NCI-H2227 (cell line): ENCODE measurements at regions not wholly inside any gene's neighbourhood (a gene's known extent, or its start where the extent isn't known, plus 50 kb on each side); places are given as distances from the start of the nearest gene placed in this dataset.

Experiments
- DNase-seq: peaks from one replicate; lab custom pipeline; 2025; ENCODE audit not compliant: unreplicated experiment; lab: John Stamatoyannopoulos, UW

GRCh38 chr2:7452110-7452876 is 535.1 kb downstream of the RNF144A start:
- DNase-seq, result no peak

- DNase-seq, result no peak
These were observed 537.4 kb downstream of the RNF144A start for GRCh38 chr2:7454592-7454991.

DNA sequence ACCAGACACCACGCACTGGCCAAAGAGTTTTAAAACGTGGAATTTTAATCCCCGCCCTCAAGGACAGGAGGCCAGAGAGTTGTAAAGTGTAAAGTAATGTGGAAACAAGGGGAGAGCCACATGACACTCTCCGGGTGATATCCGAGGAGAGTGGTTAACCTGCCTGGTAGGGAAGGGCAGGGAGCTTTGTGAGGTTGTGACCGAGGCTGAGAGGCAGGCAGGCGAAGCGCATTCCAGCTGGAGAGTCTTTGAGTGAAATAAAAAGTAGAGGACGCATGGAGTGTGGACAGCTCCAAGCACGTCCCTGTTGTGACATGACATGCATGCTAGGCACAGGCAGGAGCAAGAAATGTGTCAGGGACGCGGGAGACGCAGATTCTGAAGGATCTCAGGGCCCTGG is 539.5 kb downstream of the RNF144A start:
- no peak for DNase-seq

DNA sequence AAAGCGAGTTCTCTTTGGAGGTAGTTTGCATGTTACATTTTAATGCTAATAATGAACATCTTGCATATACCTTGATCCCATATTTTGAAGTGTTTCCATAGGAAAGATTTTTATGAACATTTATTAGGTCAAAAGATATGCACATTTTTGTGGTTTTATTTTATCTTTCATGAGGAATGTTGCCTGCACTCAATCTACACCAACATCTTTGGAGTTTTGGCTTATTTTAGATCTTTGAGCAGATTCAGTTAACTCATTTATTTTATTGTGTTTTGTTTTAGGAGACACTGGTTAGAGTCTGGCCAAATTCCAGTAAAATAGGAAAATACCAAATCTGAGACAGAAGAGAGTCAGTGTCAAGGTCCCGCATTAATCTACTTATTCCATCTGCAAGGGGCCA is 540.9 kb downstream of the RNF144A start:
- no peak for DNase-seq

DNA sequence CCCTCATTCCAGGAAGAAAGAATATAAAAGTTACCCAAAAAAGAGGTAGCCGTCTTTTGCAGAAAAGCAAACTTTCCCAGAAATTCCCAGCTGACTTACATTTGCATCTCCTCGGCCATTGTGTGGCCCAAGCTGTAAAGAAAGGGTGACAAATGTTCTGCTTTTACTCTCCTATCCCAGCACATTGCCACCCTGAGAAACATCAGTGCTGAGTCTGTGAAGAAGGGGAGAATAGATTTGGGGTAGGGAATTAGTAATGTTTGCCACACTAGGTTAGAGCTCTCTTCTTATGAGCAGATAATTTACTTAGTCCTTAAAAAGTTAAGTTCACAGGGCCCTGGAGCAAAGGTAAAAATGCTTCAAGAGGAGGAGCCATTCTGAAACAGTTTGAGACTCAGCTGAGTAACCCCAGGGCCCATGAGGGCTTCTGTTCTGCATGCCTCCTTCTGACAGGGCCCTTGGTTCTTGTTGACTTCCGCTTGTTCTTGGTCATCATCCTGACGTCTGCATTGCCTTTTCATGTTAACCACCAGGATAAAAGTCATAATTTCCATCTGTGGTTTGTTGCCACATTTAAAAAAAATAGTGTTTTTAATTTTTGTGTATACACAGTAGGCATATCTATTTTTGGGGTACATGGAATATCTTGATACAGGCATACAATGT is 550.7 kb downstream of the RNF144A start:
- DNase-seq, result no peak

- no peak for DNase-seq
These were observed 551.2 kb downstream of the RNF144A start for GRCh38 chr2:7468448-7468828.

- DNase-seq, result peak; percentile 26
These were observed 551.7 kb downstream of the RNF144A start for GRCh38 chr2:7468955-7469354.

- DNase-seq, result no peak
These were observed 554.0 kb downstream of the RNF144A start for GRCh38 chr2:7471185-7471584.

GRCh38 chr2:7472465-7472864 is 555.3 kb downstream of the RNF144A start:
- no peak for DNase-seq

- no peak for DNase-seq
These were observed 556.0 kb downstream of the RNF144A start for GRCh38 chr2:7473135-7473771.

DNA sequence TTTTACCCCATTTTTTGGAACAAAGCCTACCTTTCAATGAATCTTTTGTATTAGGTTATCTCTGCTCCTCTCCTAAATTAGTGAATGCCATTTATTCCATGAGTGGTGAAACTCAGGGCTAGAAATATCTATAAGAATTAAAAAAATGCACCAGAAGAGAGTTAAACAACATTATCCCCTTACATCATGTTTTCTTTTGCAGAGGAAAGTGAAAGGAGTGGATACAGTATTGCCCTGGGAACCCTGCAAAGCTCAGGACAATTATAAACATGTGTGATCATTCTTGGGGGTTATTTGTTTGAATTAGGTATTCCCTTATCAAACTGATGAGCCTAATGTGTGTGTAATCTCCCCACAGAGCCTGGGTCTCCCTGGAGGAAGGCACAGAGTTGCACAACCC is 559.2 kb downstream of the RNF144A start:
- DNase-seq, result no peak

DNA sequence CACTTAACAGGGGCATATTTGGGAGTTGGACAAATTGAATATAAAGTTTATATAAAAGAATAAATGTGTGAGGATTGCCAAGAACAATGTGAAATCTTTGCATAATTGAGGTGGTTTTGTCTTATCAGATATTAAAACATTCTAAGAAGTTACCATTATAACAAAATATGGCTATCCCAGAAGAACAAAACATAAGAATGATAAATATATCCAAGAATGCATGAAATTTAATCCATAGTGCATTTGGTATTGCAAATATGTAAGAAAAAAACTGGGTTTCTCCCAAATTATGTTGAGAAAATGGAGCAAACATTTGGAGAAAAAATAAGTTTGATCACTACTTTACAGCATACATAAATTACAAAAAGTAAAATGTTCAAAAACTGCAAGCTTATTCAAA is 562.4 kb downstream of the RNF144A start:
- no peak for DNase-seq

DNA sequence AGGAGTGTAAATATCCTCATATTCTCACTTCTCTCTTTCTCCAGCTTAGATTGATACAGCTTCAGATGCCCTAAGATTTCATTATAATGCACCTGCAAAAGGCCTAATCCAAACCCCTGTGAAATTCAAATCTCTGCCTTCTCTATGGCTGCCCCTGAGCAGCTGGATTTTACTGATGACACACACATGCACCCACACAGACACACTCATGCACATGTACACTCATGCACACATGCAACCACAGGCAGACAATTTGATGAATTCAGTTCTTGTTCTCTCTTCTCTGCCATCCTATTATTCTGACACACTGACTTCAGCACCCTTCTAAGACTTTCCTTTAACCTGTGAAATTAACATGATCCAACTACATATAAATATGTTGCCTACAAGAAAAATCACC is 563.2 kb downstream of the RNF144A start:
- no peak for DNase-seq

DNA sequence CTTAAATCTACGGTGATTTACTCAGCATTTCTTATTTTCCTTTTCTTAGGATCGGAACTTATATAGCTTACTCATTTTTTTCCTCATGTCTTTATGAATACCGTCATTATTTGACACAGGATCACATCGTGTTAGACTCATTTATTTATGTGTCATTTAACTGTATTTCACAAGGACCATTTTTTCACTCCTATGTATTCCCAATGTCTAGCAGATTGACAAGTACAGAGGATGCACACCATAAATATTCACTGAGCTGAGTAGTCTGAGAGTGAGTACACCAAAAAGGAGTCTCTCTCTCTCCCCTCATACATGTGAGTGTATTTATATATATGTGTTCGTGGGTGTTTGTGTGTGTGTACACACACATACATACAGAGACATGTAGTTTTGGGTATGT is 573.5 kb downstream of the RNF144A start:
- DNase-seq, result no peak

- no peak for DNase-seq
These were observed 575.5 kb downstream of the RNF144A start for GRCh38 chr2:7492719-7493118.

DNA sequence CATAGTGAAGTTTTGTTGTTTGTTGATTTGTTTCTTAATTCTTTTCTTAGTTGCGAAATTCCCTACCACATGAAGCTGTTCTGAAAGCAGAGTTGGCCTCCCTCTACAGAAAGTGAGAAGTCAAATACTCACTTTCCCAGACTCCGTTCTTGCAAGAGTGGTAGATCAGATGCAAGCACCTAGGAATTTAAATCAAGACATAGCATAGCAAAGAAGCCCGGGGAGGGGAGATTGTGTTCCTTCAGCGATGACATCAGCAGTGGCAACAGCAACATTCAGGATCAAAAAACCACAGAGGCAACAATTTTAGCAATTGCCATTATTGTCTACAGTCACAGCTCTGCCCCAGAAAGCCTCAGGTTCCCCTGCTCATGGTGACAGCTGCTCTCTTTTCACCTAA is 580.0 kb downstream of the RNF144A start:
- DNase-seq, result no peak

- no peak for DNase-seq
These were observed 581.8 kb downstream of the RNF144A start for GRCh38 chr2:7499018-7499417.

DNA sequence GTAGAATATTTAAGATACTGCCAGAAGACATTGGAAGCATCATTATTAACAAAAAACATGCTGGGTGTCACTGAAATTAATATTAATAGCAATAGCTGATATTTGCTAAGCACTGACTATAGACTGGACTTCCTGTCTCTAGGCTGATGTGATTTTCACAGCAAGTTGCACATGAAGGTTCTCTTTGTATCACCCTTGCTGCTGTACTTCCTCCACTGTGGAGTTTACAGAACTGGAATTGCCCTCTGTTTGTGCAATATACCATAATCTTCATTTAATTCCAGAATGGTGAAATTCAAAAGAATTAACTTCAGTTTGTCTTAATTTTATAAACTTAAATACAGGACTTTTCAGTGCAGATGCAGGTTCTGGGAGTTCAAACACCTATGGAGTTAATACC is 585.1 kb downstream of the RNF144A start:
- no peak for DNase-seq

GRCh38 chr2:7508296-7508943 is 591.2 kb downstream of the RNF144A start:
- peak; percentile 75 for DNase-seq

DNA sequence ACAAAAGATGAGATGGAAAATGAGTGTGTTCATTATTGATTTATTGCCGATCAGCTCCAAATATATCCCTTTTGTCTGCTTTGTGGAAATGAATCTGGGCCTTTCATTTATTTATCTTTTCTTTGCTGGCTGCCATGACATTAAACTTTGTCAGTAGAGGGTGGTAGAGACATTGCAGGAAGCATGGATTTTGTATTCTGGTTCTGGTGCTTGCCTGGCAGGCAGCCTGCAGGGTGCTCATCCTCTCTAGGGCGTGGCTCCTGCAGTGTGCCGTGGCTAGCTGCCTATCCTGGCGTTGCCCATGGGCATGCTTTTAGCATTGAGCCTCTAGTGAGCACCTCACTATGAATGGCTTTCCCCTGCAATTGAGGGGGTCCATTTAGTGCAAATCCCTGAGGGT is 593.1 kb downstream of the RNF144A start:
- DNase-seq, result no peak

DNA sequence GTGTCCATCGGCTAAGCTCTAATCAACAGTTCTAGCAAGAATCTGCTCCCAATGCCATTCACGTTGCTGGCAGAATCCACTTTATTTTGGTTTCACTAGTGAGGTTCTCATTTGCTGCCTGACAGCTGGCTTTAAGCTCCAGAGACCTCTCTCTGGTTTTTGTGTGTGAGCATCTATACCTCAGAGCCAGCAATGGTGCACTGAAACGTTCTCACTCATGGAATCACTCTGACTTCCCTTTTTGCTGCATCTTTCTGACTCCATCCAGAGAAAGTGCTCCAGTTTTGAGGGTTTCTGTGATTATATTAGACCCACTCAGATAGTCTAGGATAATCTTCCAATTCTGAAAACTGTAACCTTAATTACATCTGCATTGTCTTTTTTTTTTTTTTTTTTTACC is 596.6 kb downstream of the RNF144A start:
- no peak for DNase-seq

DNA sequence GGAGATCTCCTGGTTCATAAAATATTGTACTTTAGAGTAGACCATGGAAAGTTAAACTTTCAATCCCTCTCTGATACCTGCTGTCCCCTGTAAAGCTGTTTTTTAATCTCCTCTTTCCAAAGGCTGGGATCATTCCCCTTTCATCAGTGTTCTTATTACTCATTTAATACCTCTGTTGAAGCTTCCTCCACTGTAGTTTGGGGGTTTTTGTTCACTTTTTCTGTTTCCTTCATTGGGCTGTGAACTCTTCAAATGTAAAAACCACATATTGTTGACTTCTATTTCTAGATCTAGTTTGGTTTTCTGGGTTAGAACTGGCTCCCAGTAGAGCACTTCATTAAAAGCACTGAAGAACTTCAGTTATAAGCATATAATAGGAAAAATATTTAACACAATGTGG is 598.1 kb downstream of the RNF144A start:
- DNase-seq, result no peak
